Type B pancreatic cell (in vitro differentiated cells): ENCODE measurements at regions not wholly inside any gene's neighbourhood (a gene's known extent, or its start where the extent isn't known, plus 50 kb on each side); places are given as distances from the start of the nearest gene placed in this dataset.
A peak's percentile ranks its signal among the peaks of the same experiment; 100 is the strongest.

Experiments used
- DNase-seq: peaks from one replicate; pipeline ENCODE4 v3.0.0; 2021; ENCODE audit warnings: mixed read lengths; ENCODE audit not compliant: unreplicated experiment; ENCODE audit errors: extremely low spot score
- H3K27ac Mint-ChIP-seq: 2 replicates; pipeline ENCODE4 v1.8.0; 2021; ENCODE audit warnings: mild to moderate bottlenecking, mixed read lengths
- H3K27me3 Mint-ChIP-seq: 2 replicates; pipeline ENCODE4 v1.8.0; 2021; ENCODE audit warnings: mixed read lengths
- H3K36me3 Mint-ChIP-seq: 2 replicates; pipeline ENCODE4 v1.8.0; 2021; ENCODE audit warnings: mixed read lengths
- H3K4me1 Mint-ChIP-seq: one replicate; pipeline ENCODE4 v1.8.0; 2021; ENCODE audit warnings: mixed read lengths; ENCODE audit not compliant: unreplicated experiment
- H3K4me3 Mint-ChIP-seq: 2 replicates; pipeline ENCODE4 v1.8.0; 2021; ENCODE audit warnings: mild to moderate bottlenecking, mixed read lengths
- H3K9me3 Mint-ChIP-seq: 2 replicates; pipeline ENCODE4 v1.8.0; 2021; ENCODE audit warnings: mixed read lengths
- TF ChIP-seq, protein P1 (sequence below): fragments of 200-600 bp; sonication (generic); conservative IDR thresholded peaks from 2 replicates; pipeline ENCODE4 v1.5.0; 2021; ENCODE audit warnings: antibody characterized with exemption, mild to moderate bottlenecking

DNA sequence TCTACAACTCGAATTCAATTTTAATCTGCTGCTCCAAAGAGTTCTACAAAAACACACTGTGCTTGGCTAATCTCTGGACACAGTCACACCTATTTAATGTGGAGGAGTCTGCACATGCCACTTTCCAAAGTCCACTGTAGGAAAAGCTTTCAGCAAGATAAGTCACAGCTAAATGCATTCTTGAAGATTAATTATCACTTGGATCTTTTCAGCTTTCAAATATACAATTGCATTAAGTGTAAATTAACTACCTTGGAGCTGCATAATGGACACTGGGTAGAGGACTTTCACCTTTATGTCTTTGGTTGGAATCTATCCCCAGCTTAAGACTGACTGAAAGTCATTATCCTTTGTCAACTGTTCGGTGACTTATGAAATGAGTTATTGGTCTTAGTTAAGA lies 565.1 kb downstream of the PIK3C3 start:
- DNase-seq = no peak
- TF ChIP-seq, protein P1, sequence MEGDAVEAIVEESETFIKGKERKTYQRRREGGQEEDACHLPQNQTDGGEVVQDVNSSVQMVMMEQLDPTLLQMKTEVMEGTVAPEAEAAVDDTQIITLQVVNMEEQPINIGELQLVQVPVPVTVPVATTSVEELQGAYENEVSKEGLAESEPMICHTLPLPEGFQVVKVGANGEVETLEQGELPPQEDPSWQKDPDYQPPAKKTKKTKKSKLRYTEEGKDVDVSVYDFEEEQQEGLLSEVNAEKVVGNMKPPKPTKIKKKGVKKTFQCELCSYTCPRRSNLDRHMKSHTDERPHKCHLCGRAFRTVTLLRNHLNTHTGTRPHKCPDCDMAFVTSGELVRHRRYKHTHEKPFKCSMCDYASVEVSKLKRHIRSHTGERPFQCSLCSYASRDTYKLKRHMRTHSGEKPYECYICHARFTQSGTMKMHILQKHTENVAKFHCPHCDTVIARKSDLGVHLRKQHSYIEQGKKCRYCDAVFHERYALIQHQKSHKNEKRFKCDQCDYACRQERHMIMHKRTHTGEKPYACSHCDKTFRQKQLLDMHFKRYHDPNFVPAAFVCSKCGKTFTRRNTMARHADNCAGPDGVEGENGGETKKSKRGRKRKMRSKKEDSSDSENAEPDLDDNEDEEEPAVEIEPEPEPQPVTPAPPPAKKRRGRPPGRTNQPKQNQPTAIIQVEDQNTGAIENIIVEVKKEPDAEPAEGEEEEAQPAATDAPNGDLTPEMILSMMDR = no peak
- Mint-ChIP-seq H3K36me3 (no peaks in the 10 kb centered on the region), H3K4me3 (no peak overlapping the region), H3K27me3 (no peaks in the 10 kb centered on the region), H3K4me1 (no peaks in the 10 kb centered on the region), H3K9me3 (no peaks in the 10 kb centered on the region), H3K27ac (no peak overlapping the region)

DNA sequence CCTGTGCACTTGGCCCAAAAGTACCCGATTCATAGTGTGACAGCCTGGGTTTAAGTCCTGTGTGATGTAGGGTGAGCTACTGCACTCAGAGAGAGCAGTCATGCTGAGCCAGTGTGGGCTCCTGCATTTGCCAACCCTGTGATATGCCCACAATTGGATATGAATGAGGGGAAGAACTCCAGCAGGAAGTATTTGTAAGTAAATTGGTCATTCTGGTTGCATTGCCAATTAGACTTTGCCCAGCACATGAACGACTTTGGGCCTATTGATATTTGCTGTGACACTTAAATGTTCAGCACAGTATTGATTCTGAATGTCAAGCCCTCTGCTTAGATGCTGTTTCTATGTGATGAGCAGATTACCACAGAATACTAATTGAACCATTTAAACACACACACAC lies 570.9 kb downstream of the PIK3C3 start:
- Mint-ChIP-seq H3K9me3 (no peaks in the 10 kb centered on the region), H3K27me3 (no peaks in the 10 kb centered on the region), H3K27ac (no peak overlapping the region), H3K4me3 (no peak overlapping the region), H3K36me3 (no peaks in the 10 kb centered on the region), H3K4me1 (peaks cover 6% of the 10 kb centered on the region)
- TF ChIP-seq, protein P1 = no peak
- no peak for DNase-seq

GRCh38 chr18:42527766-42528165 lies 572.7 kb downstream of the PIK3C3 start:
- Mint-ChIP-seq H3K4me1 (peaks cover 10% of the 10 kb centered on the region), H3K9me3 (no peaks in the 10 kb centered on the region), H3K27me3 (no peaks in the 10 kb centered on the region), H3K36me3 (no peaks in the 10 kb centered on the region), H3K27ac (no peak overlapping the region), H3K4me3 (no peak overlapping the region)
- TF ChIP-seq, protein P1 = no peak
- no peak for DNase-seq

DNA sequence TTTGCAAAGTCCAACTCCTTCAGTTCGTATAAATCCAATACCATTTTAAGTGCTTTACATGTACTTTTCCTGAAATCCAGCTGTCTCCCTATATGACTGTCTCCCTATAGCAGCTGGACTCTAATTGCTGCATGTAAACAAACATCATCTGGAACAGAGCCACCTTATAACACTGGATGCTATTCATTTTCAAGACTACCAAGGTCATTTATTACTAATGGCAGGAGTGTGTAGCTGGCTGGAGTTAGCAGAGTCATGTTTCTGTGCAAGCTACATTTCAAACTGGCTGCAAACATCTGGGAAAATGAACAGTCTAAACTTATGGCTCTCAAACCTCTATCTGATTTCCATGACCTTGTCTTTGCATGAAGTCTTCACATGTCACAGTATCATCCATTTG lies 575.2 kb downstream of the PIK3C3 start:
- H3K4me3 Mint-ChIP-seq = no peak overlapping the region
- no peaks in the 10 kb centered on the region for H3K9me3 Mint-ChIP-seq
- H3K27me3 Mint-ChIP-seq = no peaks in the 10 kb centered on the region
- H3K27ac Mint-ChIP-seq = no peak overlapping the region
- H3K4me1 Mint-ChIP-seq = peaks cover 32% of the 10 kb centered on the region
- H3K36me3 Mint-ChIP-seq = no peaks in the 10 kb centered on the region
- DNase-seq = no peak
- TF ChIP-seq, protein P1 = no peak

GRCh38 chr18:42532119-42532518 lies 577.1 kb downstream of the PIK3C3 start:
- Mint-ChIP-seq H3K36me3 (no peaks in the 10 kb centered on the region), H3K27me3 (no peaks in the 10 kb centered on the region), H3K27ac (no peak overlapping the region), H3K9me3 (no peaks in the 10 kb centered on the region), H3K4me3 (no peak overlapping the region), H3K4me1 (peaks cover 41% of the 10 kb centered on the region)
- DNase-seq = no peak
- TF ChIP-seq, protein P1 = no peak

DNA sequence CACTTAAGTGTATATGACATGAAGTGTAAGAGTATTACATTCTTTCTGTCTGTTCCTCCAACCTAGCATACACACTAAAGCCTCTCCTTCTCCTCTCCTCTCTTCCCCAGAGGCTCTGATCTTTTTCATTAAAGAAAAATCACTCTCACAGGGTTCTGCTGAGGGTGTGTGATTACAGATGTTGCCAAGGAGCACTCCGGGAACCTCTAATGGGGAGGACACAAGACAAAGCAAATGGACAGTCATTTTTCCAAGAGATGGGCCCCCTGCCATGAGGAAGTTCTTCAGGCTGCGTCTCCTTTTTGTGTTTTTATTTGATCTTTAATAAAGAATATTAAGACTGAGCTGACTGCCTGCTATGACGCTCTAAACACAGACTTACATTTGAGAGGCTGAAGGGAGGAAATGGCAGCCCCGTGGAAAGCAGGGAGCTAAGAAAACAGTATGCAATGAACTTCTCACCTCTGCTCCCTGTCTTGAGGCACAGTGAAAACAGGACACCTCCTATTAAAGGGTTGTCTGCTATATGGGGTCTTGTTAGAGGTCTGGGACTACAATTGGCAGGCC lies 578.1 kb downstream of the PIK3C3 start:
- peak overlapping the region; percentile 18 for H3K4me3 Mint-ChIP-seq
- H3K4me1 Mint-ChIP-seq = peaks cover 41% of the 10 kb centered on the region
- no peak for DNase-seq
- no peaks in the 10 kb centered on the region for H3K9me3 Mint-ChIP-seq
- H3K27me3 Mint-ChIP-seq = no peaks in the 10 kb centered on the region
- TF ChIP-seq, protein P1 = no peak
- H3K27ac Mint-ChIP-seq = peak overlapping the region; percentile 6
- no peaks in the 10 kb centered on the region for H3K36me3 Mint-ChIP-seq
